Fibroblast of skin of right quadriceps (primary cell): ENCODE measurements at regions not wholly inside any gene's neighbourhood (a gene's known extent, or its start where the extent isn't known, plus 50 kb on each side); places are given as distances from the start of the nearest gene placed in this dataset.

Experiments used
- DNase-seq: peaks from one replicate; pipeline ENCODE4 v3.0.0-alpha.2; 2013

DNA sequence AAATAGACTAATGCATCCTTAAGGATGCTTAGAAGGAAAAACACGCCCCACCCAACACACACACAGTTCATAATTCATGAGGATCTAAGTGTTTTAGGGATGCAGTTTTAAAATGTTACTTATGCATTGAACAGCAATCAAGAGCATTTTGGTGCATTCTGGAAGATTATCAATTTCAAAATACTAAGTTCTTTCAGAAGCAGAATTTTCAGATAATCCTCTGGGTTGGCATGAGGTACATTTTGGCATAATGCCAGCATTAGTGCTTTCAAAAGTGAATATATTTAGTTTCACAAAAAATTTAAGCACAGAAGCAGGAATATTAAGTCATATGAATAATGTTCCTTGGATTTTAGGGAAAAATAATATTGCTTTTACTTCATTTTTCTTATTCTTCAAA lies 937.1 kb downstream of the REEP3 start:
- no peak for DNase-seq

DNA sequence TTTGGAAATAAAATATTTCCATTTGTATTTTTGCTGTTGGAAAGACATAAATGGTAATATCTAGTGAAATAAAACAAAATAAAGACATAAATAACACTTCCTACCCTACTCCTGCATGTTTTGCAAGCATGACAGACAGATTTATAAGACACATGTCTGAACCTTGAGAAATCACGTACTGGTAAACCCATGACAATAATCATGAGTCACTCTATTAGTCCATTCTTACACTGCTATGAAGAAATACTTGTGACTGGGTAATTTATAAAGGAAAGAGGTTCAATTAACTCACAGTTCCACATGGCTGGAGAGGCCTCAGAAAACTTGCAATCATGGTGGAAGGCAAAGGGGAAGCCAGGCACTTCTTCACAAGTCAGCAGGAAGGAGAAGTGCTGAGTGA lies 942.2 kb downstream of the REEP3 start:
- no peak for DNase-seq

GRCh38 chr10:64465653-64466052 lies 944.5 kb downstream of the REEP3 start:
- DNase-seq = no peak

DNA sequence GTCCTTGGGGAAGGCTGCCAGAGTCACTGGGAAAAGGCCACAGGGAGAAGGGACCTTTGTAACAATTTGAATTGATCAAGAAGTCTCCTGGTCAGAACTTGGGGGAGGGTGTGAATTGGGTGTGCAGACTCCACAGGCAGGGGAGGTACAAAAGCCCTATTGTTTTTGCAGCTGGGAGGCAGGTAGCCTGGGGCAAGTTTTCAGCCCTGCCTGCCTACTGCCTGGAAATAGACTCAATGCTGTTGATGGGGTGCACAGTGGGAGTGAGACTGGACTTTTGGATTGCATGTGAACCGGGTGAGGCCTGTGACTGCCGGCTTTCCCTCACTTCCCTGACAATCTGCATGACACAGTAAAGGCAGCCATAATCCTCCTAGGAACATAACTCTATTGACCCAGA lies 947.0 kb downstream of the REEP3 start:
- no peak for DNase-seq

- no peak for DNase-seq
These were observed 955.3 kb downstream of the REEP3 start for GRCh38 chr10:64476506-64476905.

- DNase-seq = no peak
These were observed 956.6 kb downstream of the REEP3 start for GRCh38 chr10:64477791-64478190.

DNA sequence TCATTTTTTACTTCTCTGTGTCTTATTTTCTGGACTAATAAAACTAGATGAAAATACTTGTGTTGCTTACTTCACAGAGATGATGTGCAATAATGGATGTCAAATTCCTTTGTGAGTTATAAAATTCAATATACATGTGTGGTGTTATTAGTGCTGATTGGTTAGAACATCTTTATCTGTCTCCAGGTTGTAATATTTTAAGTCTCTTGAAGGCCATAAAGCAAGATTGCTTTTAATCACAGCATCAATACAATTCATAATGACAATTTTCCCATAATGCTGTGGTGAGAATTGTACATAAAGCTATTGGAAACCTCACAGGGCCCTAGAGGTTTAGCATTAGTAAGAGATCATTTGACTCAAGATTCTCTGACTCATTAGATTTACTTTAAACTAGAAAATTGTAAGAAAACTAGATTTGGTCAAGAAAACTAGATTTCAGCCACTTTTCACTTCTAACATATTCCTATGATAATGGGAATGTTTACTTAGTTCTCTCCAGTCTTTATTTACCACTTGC lies 963.7 kb downstream of the REEP3 start:
- peak; percentile 13 for DNase-seq

DNA sequence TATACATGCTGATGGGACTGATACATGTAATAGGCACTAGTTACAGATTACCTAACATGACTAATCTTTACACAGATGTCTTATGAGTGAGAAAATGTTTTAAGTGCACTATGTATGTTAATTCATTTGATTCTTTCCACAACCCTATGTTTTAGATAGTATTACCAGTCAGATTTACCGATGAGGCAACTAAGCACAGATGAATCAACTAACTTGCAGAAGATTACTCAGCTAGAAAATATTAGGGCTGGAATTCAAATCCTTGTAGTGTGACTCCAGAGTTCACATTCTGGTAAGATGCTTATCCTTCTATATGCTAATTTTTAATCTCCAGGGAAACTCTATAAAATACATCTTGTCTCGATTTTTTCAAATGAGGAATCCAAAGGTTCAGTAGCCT lies 964.9 kb downstream of the REEP3 start:
- DNase-seq = peak; percentile 86

DNA sequence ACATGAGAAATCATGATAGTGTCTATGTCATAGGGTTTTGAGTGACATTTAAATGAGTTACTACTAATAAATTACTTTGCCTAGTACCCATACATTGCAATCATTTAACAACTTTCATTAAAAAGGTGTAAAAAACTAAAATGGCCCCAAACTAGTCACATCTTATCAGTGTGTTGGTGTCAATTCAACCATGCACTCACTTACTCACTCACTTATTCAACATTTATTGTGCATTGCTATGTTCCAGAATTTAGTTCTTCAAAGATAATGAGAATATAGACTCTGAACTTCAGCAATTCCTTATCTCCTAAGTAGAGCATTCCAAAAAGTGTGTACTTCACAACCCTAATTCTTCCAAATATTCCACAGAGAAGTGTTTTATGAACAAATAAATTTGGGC lies 965.7 kb downstream of the REEP3 start:
- no peak for DNase-seq

DNA sequence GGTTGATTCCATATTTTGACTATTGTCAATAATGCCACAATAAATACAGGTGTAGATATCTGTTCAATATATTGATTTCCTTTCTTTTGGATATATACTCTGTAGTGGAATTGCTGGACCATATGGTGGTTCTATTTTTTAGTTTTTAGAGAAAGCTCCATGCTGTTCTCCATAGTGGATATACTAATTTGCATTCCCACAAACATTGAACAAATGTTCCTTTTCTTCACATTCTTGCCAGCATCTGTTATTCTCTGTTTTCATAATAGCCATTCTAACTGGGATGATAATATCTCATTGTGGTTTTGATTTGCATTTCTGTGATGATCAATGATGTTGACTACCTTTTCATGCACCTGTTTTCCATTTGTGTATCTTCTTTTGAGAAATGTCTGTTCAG lies 973.7 kb downstream of the REEP3 start:
- DNase-seq = no peak

DNA sequence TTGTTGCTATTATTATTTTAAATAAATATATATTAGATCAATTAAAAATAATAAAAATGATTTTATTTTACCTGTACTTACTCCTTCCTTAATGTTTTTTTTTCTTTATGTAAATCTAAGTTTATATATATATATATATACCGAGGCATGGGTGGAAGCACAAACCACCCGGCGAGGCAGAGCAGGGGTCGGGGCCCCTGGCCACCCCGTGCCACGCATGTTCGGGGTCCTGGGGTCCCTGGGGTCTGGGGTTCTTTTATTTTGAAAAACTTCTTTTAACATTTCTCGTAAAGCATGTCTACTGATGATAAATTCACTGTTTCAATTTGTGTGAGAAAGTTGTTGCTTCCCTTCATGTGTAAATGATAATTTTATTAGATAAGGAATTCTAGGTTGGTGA lies 976.1 kb downstream of the REEP3 start:
- no peak for DNase-seq

GRCh38 chr10:64501807-64502206 lies 980.6 kb downstream of the REEP3 start:
- no peak for DNase-seq

DNA sequence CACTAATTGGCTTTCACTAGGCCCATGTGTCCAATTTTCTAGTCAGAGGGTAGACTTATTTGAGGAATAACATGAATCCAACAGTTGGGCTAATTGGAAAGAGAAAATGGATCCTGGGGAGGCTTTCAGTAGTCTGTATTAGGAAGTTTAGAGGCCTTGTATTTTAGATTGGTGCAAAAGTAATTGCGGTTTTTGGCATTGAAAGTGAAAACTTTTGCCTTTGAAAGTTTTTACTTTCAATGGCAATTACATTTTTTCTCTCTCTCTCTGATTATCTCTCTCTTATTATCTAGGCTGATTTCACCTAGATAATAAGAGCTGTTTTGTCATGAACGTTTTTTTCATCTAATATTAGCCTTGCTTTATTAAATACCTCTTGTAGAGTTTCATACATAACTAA lies 981.7 kb downstream of the REEP3 start:
- no peak for DNase-seq

GRCh38 chr10:64503429-64503828 lies 982.2 kb downstream of the REEP3 start:
- DNase-seq = no peak

GRCh38 chr10:64505501-64505900 lies 984.3 kb downstream of the REEP3 start:
- no peak for DNase-seq

DNA sequence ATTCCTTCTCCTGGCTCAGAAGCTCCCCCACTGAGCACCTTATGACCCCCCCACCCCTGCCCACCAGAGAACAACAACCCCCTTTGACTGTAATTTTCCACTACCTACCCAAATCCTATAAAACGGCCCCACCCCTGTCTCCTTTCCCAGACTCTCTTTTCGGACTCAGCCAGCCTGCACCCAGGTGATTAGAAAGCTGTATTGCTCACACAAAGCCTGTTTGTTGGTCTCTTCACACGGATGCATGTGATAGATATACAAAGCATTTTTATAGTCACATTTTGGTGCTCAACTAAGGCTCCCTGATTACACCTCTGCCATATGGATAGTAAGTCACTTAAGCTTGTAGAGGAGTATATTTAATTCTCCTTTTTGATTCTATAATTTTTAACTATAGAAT lies 985.8 kb downstream of the REEP3 start:
- no peak for DNase-seq

GRCh38 chr10:64507651-64508028 lies 986.4 kb downstream of the REEP3 start:
- no peak for DNase-seq

- DNase-seq = no peak
These were observed 986.9 kb downstream of the REEP3 start for GRCh38 chr10:64508029-64508661.

DNA sequence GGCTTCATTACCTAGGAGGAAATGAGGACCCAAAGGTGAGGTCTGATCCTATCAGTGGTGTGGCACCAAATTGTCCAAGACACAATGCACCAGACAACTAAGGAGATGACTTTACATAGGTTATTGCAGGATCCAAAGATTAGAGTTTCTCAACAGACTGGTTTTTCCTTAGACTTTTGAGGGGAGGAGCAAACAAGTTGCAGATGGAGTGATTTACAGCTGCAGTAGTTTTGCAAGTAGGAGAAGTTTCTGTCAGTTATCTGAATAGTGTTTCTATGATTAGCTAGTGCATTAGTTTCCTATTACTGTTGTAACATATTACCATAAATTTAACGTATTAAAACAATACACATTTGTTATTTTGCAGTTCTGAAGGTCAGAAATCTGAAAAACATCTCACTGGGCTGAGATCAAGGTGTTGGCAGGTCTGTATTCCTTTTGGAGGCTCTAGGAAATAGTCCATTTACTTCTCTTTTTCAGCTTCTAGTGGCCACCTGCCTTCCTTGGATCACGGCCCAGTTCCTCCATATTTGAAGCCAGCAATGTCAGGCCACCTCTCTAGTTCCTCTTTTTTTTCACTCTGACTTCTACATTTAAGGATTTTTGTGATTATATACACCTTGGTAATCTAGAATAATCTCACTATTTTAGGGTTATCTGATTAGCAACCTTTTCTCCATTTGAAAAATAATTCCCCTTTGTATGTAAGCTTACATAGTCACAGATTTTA lies 994.9 kb downstream of the REEP3 start:
- DNase-seq = no peak

GRCh38 chr10:64518456-64518855 lies 997.3 kb downstream of the REEP3 start:
- DNase-seq = no peak

GRCh38 chr10:64519427-64519826 lies 998.2 kb downstream of the REEP3 start:
- no peak for DNase-seq

DNA sequence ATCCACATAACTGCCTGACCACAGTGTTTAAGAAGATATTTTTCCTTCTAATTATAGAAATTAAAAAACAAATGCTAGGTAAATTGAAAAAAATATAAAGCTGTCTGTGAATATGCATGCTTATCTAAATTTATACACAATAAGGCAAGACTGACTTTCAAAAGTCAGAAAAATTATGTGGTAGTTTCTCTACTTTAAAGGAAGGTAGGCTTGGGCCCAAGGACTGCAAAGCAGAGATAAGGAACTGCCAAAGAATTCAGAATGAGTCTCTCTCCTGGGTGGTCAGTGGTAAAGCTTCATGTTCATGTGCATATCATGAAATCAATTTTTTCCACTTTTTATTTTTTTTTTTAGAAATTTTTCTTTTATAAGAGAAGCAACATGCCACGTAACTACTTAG lies 998.6 kb downstream of the REEP3 start:
- no peak for DNase-seq

DNA sequence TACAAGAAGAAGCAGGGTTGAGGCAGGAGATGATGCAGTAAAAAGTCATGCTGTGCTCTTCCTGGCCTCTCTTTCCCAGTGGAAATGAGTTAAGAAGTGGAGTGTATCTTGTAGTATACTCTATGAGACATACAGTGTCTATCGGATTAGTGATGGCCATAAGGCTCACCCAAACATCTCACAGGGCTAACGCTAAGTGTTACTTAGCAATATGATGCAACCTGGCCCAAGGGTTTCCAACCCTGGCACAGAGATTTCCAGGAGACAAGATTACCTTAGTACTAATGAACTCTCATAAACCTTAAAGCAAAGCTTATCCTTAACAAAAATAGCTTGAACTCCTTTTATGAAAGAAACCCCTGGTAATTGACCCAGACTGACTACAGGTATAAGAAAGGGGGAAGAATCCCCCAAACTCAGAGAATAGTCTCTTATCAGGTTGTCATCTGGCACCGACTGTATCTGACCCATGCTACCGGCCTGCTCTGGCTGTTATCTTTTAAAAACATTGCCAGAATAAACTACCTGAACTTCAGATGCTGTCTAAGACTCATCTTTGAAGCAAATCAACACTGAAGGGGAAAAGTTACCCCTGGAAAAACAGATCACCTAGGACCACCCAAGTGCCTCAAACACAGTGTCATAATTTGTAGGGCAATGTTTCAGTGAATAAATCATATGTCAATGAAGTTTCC lies 1002.0 kb downstream of the REEP3 start:
- DNase-seq = no peak
